HepG2 (cell line): ENCODE measurements at regions not wholly inside any gene's neighbourhood (a gene's known extent, or its start where the extent isn't known, plus 50 kb on each side); places are given as distances from the start of the nearest gene placed in this dataset.

ENCODE experiments used
- ATAC-seq: fragments of 200-7000 bp; cut with Tn5 transposase; 3 replicates; pipeline ENCODE4 v1.9.1; 2020; ENCODE audit warnings: mild to moderate bottlenecking, moderate library complexity
- BruUV-seq: library from RNA; stranded (reverse); fragments of 400-500 nt; replicated peaks from 2 replicates; lab custom pipeline; 2021; lab: Mats Ljungman, UMichigan
- CTCF ChIA-PET: fragments of 300-600 bp; formaldehyde crosslinking; extraction: SDS; loops from one replicate; lab custom pipeline; 2021; ENCODE audit warnings: low total read pairs, inconsistent platforms, low intra/inter-chr PET ratio; lab: Yijun Ruan, JAX
- POLR2A ChIA-PET: fragments of 350-600 bp; sonication (Branson Sonifier 250); formaldehyde crosslinking; loops from one replicate; lab custom pipeline; 2020; ENCODE audit warnings: antibody characterized with exemption, inconsistent platforms; lab: Yijun Ruan, JAX
- DNase-seq: peaks from one replicate; pipeline ENCODE4 v3.0.0-alpha.2; 2015; ENCODE audit warnings: low spot score
- FAIRE-seq: peaks from 3 replicates; lab custom pipeline; 2011; peaks lifted over from hg19 to GRCh38; lab: Jason Lieb, UNC
- H2AFZ ChIP-seq: one replicate; pipeline ENCODE4 v1.6.1; 2011; ENCODE audit warnings: low read length, inconsistent platforms
- H3K27ac ChIP-seq: fragments of 300-600 bp; 3 replicates; pipeline ENCODE4 v1.8.0; 2011; ENCODE audit warnings: mixed run types, mild to moderate bottlenecking, mixed read lengths, low read length, inconsistent platforms; ENCODE audit not compliant: insufficient read depth; ENCODE audit errors: extremely low read length
- H3K27me3 ChIP-seq, 2 experiments: fragments of 200-600 bp in 1 of 2; 2 replicates in 1 of 2; 3 replicates in 1 of 2; pipeline versions ENCODE4 v1.6.0 to v1.8.0; 2011; ENCODE audit warnings: low read length in 2 of 2, mild to moderate bottlenecking in 2 of 2, moderate library complexity in 2 of 2, inconsistent platforms in 1 of 2; ENCODE audit not compliant: insufficient read depth in 2 of 2, control insufficient read depth in 1 of 2
- H3K36me3 ChIP-seq, 2 experiments: fragments of 200-600 bp in 1 of 2; replicated peaks in 1 of 2; 2 replicates in 1 of 2; 3 replicates in 1 of 2; pipeline versions ENCODE4 v1.5.1 to v1.8.0; 2011; ENCODE audit warnings: low read length in 2 of 2, inconsistent platforms in 1 of 2; ENCODE audit not compliant: insufficient read depth in 2 of 2, control insufficient read depth in 1 of 2
- H3K4me1 ChIP-seq: 2 replicates; pipeline ENCODE4 v1.5.1; 2012; ENCODE audit warnings: low read length, inconsistent platforms; ENCODE audit not compliant: insufficient read depth
- H3K4me2 ChIP-seq: 2 replicates; pipeline ENCODE4 v1.6.0; 2011; ENCODE audit warnings: low read depth, low read length, inconsistent platforms
- H3K4me3 ChIP-seq, 3 experiments: fragments of 200-600 bp in 1 of 3; sonication (generic), shearing (Covaris generic) in 1 of 3; replicated peaks in 1 of 3; 2 replicates each; pipeline ENCODE4 v1.5.1; 2011 to 2016; ENCODE audit warnings: low read length in 3 of 3, inconsistent platforms in 2 of 3, low read depth in 2 of 3, mild to moderate bottlenecking in 2 of 3, control low read depth in 1 of 3, mixed read lengths in 1 of 3; ENCODE audit not compliant: insufficient read depth in 1 of 3
- H3K79me2 ChIP-seq: one replicate; pipeline ENCODE4 v1.6.1; 2011; ENCODE audit warnings: low read length, inconsistent platforms; ENCODE audit not compliant: insufficient read depth
- H3K9ac ChIP-seq: 2 replicates; pipeline ENCODE4 v1.6.0; 2011; ENCODE audit warnings: mild to moderate bottlenecking, low read depth, low read length, inconsistent platforms; ENCODE audit not compliant: insufficient read depth
- H3K9me3 ChIP-seq: 2 replicates; pipeline ENCODE4 v1.5.1; 2012; ENCODE audit warnings: mild to moderate bottlenecking, low read length
- H4K20me1 ChIP-seq: 2 replicates; pipeline ENCODE4 v1.6.0; 2011; ENCODE audit warnings: inconsistent platforms, mild to moderate bottlenecking, low read length, moderate library complexity; ENCODE audit not compliant: insufficient read depth
- HBP1 ChIP-seq: IDR thresholded peaks from 2 replicates; pipeline ENCODE4 v1.6.1; 2016; ENCODE audit warnings: low read depth, control low read depth
- HINFP ChIP-seq: sonication (generic); formaldehyde crosslinking; IDR thresholded peaks from 2 replicates; pipeline ENCODE4 v1.4.0; 2020; ENCODE audit warnings: low read depth, mild to moderate bottlenecking, missing genetic modification reagents
- MAFK ChIP-seq, 2 experiments: IDR thresholded peaks in 1 of 2; conservative IDR thresholded peaks in 1 of 2; 2 replicates each; pipeline ENCODE4 v1.6.1; 2011; ENCODE audit warnings: improper control_type of control experiment in 2 of 2, low read length in 2 of 2
- MED1 ChIP-seq: sonication (generic); formaldehyde crosslinking; IDR thresholded peaks from 2 replicates; pipeline ENCODE4 v1.4.0; 2020; ENCODE audit warnings: missing genetic modification reagents
- ZFP90 ChIP-seq: sonication (generic); formaldehyde crosslinking; IDR thresholded peaks from 2 replicates; pipeline ENCODE4 v1.8.0; 2022; ENCODE audit warnings: missing genetic modification reagents, mild to moderate bottlenecking, inconsistent platforms, borderline replicate concordance
- WGBS: methylation state at CpG from one replicate; pipeline ENCODE4 v1.1.6; 2017; ENCODE audit warnings: low lambda C conversion rate; 5-methylcytosine and 5-hydroxymethylcytosine counted together
- in situ Hi-C: cut with HindIII; loops from 2 replicates; pipeline ENCODE4 v1.10.0; 2017; ENCODE audit warnings: low pct_unique_long_range_greater_than_20kb; ENCODE audit not compliant: extremely low pct_ligation_motif_present
- intact Hi-C: fragments of 100-400 bp; cut with micrococcal nuclease; formaldehyde crosslinking; loops from one replicate; pipeline ENCODE4 v1.10.0; 2022; ENCODE audit not compliant: unreplicated experiment

GRCh38 chr17:72354071-72354470, 233.3 kb downstream of the SOX9 start:
- Histone ChIP-seq H2AFZ (no peak overlapping the region), H3K27me3 (no peaks in the 10 kb centered on the region), H3K79me2 (no peaks in the 10 kb centered on the region), H4K20me1 (no peaks in the 10 kb centered on the region), H3K9ac (no peak overlapping the region), H3K4me3 (no peak overlapping the region), H3K4me2 (no peak overlapping the region), H3K27ac (no peak overlapping the region), H3K9me3 (peaks cover 5% of the 10 kb centered on the region; the same call in 1 of the 2 replicates), H3K4me1 (peaks cover 33% of the 10 kb centered on the region), H3K36me3 (no peaks in the 10 kb centered on the region; a peak in 1 of 5 replicates)
- DNase-seq: no peak
- TF ChIP-seq ZFP90: no peak
- no peak for TF ChIP-seq HINFP (CRISPR knock-in tag)
- no peak for TF ChIP-seq MED1 (CRISPR knock-in tag)
- intact Hi-C loops (no loop called here), in situ Hi-C loops (no loop called here)
- no peak for ATAC-seq
- no TSS peak for BruUV-seq
- POLR2A ChIA-PET: no interaction called here
- no peak for FAIRE-seq
- CTCF ChIA-PET: no interaction called here
- 98% methylated on average over 8 of the region's 8 CpGs for WGBS

- Histone ChIP-seq H3K9me3 (peaks cover 5% of the 10 kb centered on the region; the same call in 1 of the 2 replicates), H3K4me2 (no peak overlapping the region), H3K4me3 (no peak overlapping the region), H4K20me1 (no peaks in the 10 kb centered on the region), H3K4me1 (peaks cover 38% of the 10 kb centered on the region), H3K27me3 (no peaks in the 10 kb centered on the region), H3K27ac (no peak overlapping the region), H3K79me2 (no peaks in the 10 kb centered on the region), H2AFZ (no peak overlapping the region), H3K9ac (no peak overlapping the region), H3K36me3 (no peaks in the 10 kb centered on the region; a peak in 1 of 5 replicates)
- no TSS peak for BruUV-seq
- POLR2A ChIA-PET: interaction anchor here (1.2 kb wide), 1 partner anchor 18 kb away, joined by 4 read pairs; no protein-coding TSS in a partner anchor
- in situ Hi-C loops: no loop called here
- FAIRE-seq (peak; percentile 4), ATAC-seq (no peak), DNase-seq (no peak)
- intact Hi-C loops: no loop called here
- WGBS: 94% methylated on average over 3 of the region's 3 CpGs
- TF ChIP-seq MAFK (conservative IDR thresholded peaks at IDR 0.05 in 1 of 2, IDR thresholded peaks at IDR 0.05 in 1 of 2; ENCODE audit: low read length in 2 of 2) (peak; percentile 53 to 57), HBP1 (CRISPR knock-in tag) (no peak)
- CTCF ChIA-PET: no interaction called here
Measured at GRCh38 chr17:72357764-72358365, 237.0 kb downstream of the SOX9 start.
